Left ventricle myocardium inferior (tissue), 1 donor: ENCODE measurements at regions not wholly inside any gene's neighbourhood (a gene's known extent, or its start where the extent isn't known, plus 50 kb on each side); places are given as distances from the start of the nearest gene placed in this dataset.

Experiments
- DNase-seq: peaks from one replicate; pipeline ENCODE4 v3.0.0-alpha.2; 2020
- H3K27ac ChIP-seq: fragments of 200-600 bp; replicated peaks from 2 replicates; pipeline ENCODE4 v1.8.0; 2021
- H3K27me3 ChIP-seq: fragments of 200-600 bp; 2 replicates; pipeline ENCODE4 v1.8.0; 2021; ENCODE audit warnings: low read depth
- H3K36me3 ChIP-seq: fragments of 200-600 bp; 2 replicates; pipeline ENCODE4 v1.8.0; 2021
- H3K4me1 ChIP-seq: fragments of 200-600 bp; 2 replicates; pipeline ENCODE4 v1.8.0; 2021
- H3K4me3 ChIP-seq: fragments of 200-600 bp; 2 replicates; pipeline ENCODE4 v1.8.0; 2021; ENCODE audit warnings: mild to moderate bottlenecking, moderate library complexity
- H3K9me3 ChIP-seq: fragments of 200-600 bp; replicated peaks from 2 replicates; pipeline ENCODE4 v1.8.0; 2021
- CTCF ChIP-seq: fragments of 200-600 bp; IDR thresholded peaks from 2 replicates; pipeline ENCODE4 v1.8.0; 2021; ENCODE audit warnings: antibody characterized with exemption, mild to moderate bottlenecking, borderline replicate concordance
- intact Hi-C: fragments of 100-400 bp; cut with micrococcal nuclease; formaldehyde crosslinking; loops from one replicate; pipeline ENCODE4 v1.11.0; 2022
- donor health status: DM: no; HTN: yes; CAD: no; lungs with severe emphysema.

GRCh38 chr16:85324488-85324887 lies 212.2 kb upstream of the CIBAR2 start:
- Histone ChIP-seq H3K4me3 (no peak overlapping the region), H3K9me3 (no peaks in the 10 kb centered on the region), H3K27ac (no peak overlapping the region), H3K4me1 (peaks cover 50% of the 10 kb centered on the region), H3K27me3 (no peaks in the 10 kb centered on the region), H3K36me3 (no peaks in the 10 kb centered on the region)
- no peak for DNase-seq
- no peak for TF ChIP-seq CTCF
- intact Hi-C loops: no loop called here

DNA sequence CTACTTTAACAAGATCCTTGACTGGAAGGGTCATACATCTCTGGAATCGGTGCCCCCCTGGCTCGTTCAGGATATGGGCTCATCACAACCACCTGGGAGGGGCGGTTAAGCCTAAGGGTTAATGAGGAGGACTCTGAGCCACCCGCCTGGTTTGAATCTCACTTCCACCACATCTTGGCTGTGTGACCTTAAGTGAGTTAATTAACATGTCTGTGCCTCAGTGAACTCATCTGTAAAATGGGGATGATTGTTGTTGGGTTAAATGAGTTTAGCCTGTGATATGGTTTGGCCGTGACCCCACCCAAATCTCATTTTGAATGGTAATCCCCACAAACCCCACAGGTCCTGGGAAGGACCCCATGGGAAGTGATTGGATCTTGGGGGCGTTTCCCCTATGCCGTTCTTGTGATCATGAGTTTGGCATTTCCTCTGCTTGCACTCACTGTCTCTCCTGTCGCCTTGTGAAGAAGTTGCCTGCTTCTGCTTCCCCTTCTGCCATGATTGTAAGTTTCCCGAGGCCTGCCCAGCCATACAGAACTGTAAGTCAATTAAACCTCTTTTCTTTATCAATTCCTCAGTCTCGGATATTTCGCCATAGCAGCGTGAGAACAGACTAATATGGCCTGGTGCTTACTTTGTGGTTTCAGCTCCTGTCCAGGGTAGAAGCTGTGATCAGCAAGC lies 214.0 kb upstream of the CIBAR2 start:
- no peak overlapping the region for H3K4me3 ChIP-seq
- TF ChIP-seq CTCF: no peak
- no peak for DNase-seq
- no peaks in the 10 kb centered on the region for H3K36me3 ChIP-seq
- H3K27ac ChIP-seq: no peak overlapping the region
- no peaks in the 10 kb centered on the region for H3K9me3 ChIP-seq
- no peaks in the 10 kb centered on the region for H3K27me3 ChIP-seq
- H3K4me1 ChIP-seq: peaks cover 57% of the 10 kb centered on the region
- intact Hi-C loops: no loop called here

GRCh38 chr16:85326794-85327181 lies 214.5 kb upstream of the CIBAR2 start:
- Histone ChIP-seq H3K9me3 (no peaks in the 10 kb centered on the region), H3K4me1 (peaks cover 51% of the 10 kb centered on the region), H3K27me3 (no peaks in the 10 kb centered on the region), H3K36me3 (no peaks in the 10 kb centered on the region), H3K4me3 (no peak overlapping the region), H3K27ac (no peak overlapping the region)
- no peak for DNase-seq
- no peak for TF ChIP-seq CTCF
- intact Hi-C loops: no loop called here

DNA sequence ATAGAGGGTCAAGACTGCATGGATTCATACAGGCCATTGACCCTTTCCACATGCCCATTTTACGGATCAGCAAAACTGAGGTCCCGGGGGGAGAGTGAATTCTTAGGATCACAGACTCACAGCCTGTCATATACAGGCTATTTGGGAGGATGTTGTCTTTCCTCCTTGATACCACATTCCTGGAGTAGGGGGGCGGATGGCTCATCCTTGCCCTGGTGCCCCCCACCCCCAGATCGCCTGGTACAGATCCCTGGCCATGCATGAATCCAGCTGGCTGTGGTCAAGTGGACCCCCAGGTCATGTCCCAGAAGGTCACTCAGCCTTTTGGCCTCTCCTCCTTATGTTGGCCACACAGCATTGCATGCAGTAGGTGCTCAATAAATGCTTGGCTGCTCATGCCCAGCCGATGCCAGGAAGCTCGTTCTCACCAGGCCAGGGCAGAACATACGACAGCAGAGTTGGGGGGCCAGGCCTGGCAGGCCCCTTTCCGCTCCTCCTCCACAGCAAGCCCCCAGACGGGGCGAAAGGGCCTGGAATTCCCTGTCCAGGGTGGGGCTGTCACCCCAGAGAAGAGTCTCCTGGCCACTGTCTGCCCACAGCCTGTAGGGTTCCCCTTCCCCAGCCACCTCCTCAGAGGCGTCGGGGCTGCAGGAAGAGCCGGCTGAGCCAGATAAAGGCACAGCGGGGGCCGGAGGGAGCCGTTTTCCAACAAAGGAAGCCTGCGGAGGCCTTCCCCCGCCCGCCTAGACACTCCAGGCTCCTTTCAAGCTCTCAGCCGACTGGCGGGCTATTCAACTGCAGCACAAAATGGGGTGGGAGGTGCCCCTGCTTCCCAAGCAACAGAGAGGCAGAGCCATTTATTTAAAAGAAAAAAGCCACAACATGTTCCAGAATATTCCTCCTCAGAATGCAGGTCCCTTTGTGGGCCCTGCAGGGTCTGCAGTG lies 215.7 kb upstream of the CIBAR2 start:
- intact Hi-C loops: no loop called here
- peak overlapping the region; percentile 51 for H3K27ac ChIP-seq

DNA sequence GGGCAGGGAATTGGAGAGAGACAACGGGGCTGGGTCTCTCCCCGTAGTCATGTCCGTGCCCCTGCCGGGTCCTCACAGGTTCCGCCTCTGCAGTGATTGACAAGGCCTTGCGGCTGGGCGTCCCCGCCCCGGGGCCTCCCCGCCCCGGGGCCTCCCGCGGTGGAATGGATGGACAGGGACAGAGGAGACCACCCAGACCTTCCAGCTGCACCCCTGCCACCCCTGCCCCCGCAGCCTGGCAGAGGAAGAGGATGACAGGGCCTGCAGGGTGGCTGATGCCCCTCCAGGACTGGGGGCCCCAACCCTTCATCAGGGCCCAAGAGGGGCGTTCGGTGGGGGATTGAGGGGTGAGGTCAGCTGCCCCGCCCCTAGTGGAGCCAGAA lies 216.4 kb upstream of the CIBAR2 start:
- TF ChIP-seq CTCF: no peak
- no peaks in the 10 kb centered on the region for H3K27me3 ChIP-seq
- no peak overlapping the region for H3K27ac ChIP-seq
- H3K9me3 ChIP-seq: no peaks in the 10 kb centered on the region
- no peaks in the 10 kb centered on the region for H3K36me3 ChIP-seq
- H3K4me1 ChIP-seq: peaks cover 35% of the 10 kb centered on the region
- H3K4me3 ChIP-seq: no peak overlapping the region
- no peak for DNase-seq
- intact Hi-C loops: no loop called here

More for the DNA sequence above, 215.7 kb upstream of the CIBAR2 start:
- no peaks in the 10 kb centered on the region for H3K9me3 ChIP-seq
- TF ChIP-seq CTCF: peak; percentile 14
- DNase-seq: no peak
- H3K27me3 ChIP-seq: no peaks in the 10 kb centered on the region
- no peak overlapping the region for H3K4me3 ChIP-seq
- H3K4me1 ChIP-seq: peaks cover 39% of the 10 kb centered on the region
- no peaks in the 10 kb centered on the region for H3K36me3 ChIP-seq
